HG03175 (cell line): ENCODE measurements at regions not wholly inside any gene's neighbourhood (a gene's known extent, or its start where the extent isn't known, plus 50 kb on each side); places are given as distances from the start of the nearest gene placed in this dataset.
A peak's percentile ranks its signal among the peaks of the same experiment; 100 is the strongest.

Experiments used
- ATAC-seq: cut with Tn5 transposase; IDR thresholded peaks from one replicate; pipeline ENCODE4 v1.9.1; 2021; ENCODE audit warnings: mild to moderate bottlenecking, moderate library complexity; ENCODE audit not compliant: unreplicated experiment

DNA sequence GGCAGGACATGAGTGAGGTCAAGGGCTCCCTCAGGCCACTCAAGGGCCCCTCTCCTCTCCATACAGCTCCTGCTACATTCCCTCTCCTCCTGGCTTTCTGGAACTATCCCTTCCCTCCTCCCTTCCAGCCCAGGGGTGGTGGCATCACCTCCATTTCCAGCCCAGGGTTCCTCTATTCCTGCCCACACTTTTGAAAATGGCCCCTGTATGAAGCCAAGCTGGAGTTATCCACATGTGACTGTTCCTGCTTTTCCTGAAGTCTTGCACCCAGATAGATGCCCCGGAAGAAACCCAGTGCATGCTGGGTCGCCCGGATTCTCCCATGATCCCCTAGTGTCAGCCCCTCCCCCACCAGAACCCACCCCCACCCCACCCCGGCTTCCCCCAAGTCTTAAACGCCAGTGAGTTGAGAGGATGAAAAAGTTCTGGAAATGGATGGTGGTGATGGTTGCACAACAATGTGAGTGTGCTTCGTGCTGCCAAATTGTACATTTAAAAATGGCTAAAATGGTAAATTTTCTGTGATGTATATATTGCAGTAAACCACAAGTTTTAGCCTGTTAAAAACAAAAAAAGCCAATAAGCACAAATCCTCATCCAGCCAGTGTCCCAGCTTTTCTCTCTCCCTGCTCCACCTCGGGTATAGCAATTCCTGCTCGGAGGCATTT, 136.9 kb downstream of the SCARB1 start:
- no peak for ATAC-seq

DNA sequence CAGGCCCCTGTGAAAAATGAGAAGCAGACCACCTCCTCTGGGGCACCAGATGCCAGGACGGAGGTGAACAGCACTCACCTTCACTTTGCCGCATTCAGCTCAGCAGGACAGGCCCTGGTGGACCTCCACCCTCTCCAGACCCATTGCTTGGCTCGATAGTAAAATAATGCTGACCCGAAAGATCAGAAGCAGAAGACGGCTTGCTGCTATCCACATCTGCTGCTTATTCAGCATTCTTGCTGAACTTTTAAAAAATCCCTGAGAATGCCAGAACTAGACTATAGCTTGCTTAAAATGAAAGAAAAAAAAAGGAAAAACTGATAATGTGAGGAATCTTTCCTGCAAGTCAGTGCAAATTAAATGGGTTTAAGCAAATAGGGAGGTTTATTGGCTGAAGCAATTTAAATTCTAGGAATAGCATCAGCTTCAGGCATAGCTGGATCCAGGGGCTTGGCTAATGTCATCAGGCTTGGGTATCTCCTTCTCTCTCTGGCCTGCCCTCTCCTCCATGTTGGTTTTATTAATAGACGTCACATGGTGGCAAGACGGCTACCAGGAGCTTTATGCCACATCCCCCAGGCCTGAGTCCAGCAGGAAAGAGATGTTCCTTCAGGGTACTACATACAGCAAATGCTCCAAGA, 137.9 kb downstream of the SCARB1 start:
- no peak for ATAC-seq

DNA sequence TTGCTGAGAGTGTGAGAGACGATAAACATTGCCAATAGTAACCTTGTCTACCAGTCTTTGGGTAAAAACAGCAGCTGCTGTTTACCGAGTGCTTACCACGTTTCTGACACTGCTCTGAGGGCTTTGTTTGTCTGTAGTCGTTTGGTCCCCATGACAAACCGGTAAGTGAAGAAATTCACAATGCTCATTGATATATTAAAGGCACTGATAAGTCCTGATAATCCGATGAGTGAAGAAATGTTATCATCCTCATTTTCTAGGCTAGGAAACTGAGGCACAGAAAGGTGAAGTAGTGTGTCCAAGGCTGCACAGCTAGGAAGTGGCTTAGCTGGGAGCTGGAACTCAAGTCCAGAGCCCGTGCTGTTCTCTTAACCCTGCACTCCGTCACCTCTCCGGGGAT, 138.6 kb downstream of the SCARB1 start:
- no peak for ATAC-seq

DNA sequence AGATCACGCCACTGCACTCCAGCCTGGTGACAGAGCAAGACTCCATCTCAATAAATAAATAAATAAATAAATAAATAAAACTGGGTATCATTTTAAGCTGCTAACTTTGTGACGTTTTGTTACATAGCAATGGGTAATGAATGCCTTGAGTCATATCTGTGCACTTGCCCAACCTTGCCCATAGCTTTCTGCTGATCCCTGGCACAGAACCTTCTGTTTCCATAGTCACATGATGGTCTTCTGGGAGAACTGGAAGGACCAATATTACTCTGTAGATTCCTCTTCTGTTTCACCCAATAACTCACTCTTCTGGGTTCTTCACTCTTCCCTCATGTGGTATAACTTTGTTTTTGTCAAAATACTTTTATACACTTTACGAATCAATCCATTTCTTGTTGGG, 140.8 kb downstream of the SCARB1 start:
- ATAC-seq = no peak

DNA sequence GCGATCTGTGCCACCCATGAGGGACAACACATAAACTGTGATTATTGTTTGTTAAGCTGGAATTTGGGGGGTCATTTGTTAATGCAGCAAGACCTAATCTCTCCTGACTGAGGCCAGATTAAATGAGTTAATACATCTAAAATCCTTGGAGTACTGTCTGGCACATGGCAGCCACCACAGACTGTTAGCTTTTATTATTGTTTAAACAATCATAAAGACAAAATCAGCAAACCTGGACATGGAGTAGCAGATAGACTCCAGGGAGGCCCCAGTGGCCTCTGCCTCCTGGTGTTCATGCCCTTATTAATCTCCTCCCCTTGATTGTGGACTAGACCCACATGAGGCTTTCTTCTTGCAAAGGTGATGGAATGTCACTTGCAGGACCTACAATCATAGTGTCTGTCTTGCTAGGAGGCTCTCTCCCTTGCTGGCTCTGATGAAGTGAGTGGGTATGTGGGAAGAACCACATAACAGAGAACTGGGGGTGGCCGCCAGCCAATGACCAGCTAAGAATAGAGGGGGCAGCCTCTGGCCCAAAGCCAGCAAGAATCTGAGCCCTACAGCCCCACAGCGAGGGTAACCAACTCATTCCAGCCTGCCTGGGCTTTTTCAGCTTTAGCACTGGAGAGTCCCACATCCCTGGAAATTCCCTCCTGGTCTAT, 142.0 kb downstream of the SCARB1 start:
- no peak for ATAC-seq

GRCh38 chr12:124720681-124721500, 142.8 kb downstream of the SCARB1 start:
- ATAC-seq = no peak

DNA sequence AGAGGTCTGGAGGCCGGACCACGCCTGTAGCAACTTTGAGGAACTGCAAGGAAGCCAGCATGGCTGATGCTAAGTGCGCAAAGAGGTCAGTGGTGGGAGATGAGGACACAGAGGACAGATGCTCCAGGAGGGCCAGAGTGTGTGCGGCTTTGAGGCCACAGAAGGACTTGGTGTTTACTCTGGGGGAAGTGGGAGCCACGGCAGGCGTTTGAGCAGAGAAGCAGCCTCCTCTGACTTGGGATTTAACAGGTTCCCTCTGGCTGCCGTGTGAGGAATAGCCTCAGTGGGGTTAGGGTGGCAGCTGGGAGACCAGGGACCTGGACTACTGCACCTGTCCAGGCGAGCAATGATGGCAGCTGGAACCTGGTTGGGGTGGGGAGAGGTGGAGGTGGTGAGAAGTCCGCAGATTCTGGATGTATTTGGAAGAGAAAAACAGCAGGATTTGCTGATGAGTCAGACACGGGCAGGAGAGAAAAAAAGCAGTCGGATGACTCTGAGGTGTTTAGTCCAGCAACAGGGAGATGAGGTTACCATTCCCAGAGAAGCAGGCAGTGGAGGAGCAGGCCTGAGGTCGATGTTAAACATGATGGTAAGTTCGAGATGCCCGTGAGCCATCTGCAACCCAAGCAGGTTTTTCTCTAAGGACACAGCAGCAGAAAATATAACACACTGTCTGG, 143.5 kb downstream of the SCARB1 start:
- ATAC-seq = no peak

GRCh38 chr12:124719231-124719630, 144.4 kb downstream of the SCARB1 start:
- ATAC-seq = no peak

GRCh38 chr12:124718458-124718857, 145.2 kb downstream of the SCARB1 start:
- ATAC-seq = no peak

DNA sequence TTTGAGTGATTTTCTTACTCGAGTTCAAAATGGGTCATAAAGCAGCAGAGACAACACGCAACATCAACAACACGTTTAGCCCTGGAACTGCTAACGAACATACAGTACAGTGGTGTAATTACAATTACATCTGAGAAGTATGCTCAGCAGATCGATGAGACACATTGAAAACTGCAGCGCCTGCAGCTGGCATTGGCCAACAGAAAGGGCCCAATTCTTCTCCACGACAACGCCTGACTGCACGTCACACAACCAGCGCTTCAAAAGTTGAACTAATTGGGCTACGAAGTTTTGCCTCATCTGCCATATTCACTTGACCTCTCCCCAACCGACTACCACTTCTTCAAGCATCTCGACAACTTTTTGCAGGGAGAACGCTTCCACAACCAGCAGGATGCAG, 145.6 kb downstream of the SCARB1 start:
- ATAC-seq = no peak

GRCh38 chr12:124717318-124717717, 146.3 kb downstream of the SCARB1 start:
- no peak for ATAC-seq

DNA sequence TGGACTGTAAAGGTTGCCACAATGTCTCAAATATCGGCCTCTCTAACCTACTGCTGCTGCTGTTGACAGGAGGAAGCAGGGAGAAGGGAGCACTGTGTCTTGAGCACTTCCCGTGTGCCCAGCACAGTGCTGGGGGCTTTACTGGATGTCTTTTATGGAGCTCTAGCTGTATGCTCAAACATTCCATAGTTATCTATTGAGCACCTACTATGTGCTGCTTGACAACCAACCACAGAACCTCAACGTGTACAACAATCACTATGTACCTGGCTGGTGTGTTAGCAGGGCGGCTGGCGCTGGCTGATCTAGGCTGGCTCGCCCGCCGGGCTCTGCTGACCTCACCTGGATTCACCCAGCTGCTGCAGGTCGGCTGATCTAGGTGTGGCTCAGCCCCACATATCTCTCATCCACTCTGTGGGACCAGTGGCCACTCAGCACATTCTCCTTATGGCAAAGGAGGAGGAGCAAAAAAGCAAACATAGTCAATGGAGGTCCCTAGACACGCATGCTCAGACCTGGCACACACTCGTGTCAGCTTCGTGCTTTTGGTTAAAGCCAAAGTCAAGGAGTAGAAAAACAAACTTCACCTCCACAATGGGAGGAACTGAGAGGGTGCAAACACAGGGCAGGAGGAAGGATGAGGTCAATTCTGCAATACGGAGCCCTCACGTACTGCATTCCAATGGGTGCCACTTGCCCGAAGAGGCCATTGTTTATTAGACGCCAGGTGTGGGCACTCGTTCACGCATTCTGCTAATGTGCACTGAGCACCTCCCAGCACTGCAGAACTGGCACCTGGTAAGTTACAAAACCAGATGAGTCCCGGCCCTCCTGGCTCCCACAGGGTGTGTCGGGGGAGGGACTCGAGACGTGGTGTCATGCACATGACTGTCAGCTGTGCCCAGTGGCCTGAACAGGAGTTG, 147.2 kb downstream of the SCARB1 start:
- ATAC-seq = no peak

- no peak for ATAC-seq
These were observed 147.9 kb upstream of the NCOR2 start for GRCh38 chr12:124715121-124715990.

GRCh38 chr12:124713436-124714082, 146.1 kb upstream of the NCOR2 start:
- ATAC-seq = peak; percentile 81

DNA sequence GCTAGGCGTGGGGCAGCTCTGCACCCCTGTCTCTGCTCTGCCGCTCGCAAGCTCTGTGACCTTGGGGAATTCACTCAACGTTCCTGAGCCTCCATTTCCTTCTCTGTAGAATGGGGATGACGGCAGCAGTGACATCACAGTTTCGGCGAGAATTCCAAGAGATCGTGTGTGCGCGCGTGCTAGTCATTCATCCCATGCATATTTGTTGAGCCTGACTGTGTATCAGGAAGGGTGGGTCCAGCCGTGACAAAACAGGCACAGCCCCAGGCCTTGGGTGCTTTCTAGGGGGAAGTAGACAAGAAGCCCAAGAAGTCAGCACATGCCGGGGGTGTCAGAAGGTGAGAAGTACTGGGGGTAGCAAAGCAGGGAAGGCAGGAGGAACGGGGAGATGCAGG, 145.6 kb upstream of the NCOR2 start:
- ATAC-seq = peak; percentile 37

DNA sequence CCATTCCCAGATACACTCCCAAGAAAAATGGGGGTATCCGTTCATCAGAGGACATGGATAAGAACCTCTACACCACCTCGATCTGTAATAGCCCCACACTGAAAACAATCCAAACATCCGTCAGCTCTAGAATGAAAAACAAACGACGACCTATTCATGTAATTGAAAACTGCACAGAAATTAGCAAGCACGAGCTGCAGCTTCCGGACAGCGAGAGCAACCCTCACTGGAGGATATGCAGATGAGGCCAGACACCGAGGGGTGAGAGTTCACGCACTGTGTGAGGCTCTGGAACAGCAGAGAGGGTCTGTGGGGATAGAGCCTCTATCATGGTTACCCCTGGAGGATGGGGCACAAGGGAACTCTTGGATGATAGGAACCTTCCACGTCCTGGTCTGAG, 143.9 kb upstream of the NCOR2 start:
- ATAC-seq = no peak

GRCh38 chr12:124709722-124710687, 142.6 kb upstream of the NCOR2 start:
- ATAC-seq = no peak
